KOPT-K1 (cell line): ENCODE measurements at regions not wholly inside any gene's neighbourhood (a gene's known extent, or its start where the extent isn't known, plus 50 kb on each side); places are given as distances from the start of the nearest gene placed in this dataset.

Source experiments
- H3K27ac ChIP-seq: fragments of 200-600 bp; sonication (generic); 2 replicates; pipeline ENCODE4 v1.5.1; 2016; ENCODE audit warnings: antibody characterized with exemption, mild to moderate bottlenecking, low read depth, low read length; ENCODE audit not compliant: poor library complexity, severe bottlenecking
- H3K36me3 ChIP-seq: fragments of 200-600 bp; sonication (generic); 2 replicates; pipeline ENCODE4 v1.5.1; 2017; ENCODE audit warnings: antibody characterized with exemption, mild to moderate bottlenecking, low read length, moderate library complexity; ENCODE audit not compliant: insufficient read depth
- H3K9me3 ChIP-seq: fragments of 200-600 bp; sonication (generic); 2 replicates; pipeline ENCODE4 v1.5.1; 2017; ENCODE audit warnings: antibody characterized with exemption, low read length, mild to moderate bottlenecking; ENCODE audit not compliant: insufficient read depth, poor library complexity, severe bottlenecking

DNA sequence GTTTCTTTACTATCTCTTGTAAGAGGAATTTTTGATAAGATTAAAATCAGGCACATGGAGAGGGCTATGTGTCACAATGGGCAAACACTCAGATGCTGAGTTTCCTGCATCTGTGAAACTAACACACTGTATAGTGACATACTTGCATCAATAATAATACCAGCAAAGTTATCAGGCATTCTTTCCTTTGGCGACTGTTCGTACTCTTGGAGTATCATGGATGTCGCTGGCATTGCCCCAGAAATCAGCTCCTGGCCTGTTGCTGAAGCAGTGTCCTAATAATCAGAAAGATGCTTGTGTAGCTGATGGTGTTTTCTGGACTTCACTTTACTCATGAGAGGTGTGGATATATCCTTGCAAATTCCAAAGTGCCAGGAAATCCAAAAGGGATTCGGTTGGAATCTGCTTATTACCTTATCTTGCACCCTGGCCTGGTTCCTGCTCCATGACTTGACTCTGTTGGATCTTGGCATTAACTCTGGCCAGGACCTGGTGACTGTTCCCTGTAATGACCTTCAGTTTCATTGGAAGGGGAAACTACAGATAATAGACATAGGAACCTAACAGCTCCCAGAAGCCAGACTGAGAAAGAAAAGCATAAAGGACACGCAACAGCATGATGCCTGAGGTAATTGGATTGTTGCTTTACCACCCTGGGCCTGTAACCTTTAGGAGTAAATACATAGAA, 762.5 kb upstream of the GRIA3 start:
- Histone ChIP-seq H3K27ac (no peak overlapping the region), H3K9me3 (no peaks in the 10 kb centered on the region), H3K36me3 (no peaks in the 10 kb centered on the region)

GRCh38 chrX:122422547-122422946, 761.5 kb upstream of the GRIA3 start:
- no peaks in the 10 kb centered on the region for H3K36me3 ChIP-seq
- H3K9me3 ChIP-seq = no peaks in the 10 kb centered on the region
- H3K27ac ChIP-seq = no peak overlapping the region

- no peaks in the 10 kb centered on the region for H3K36me3 ChIP-seq
- no peaks in the 10 kb centered on the region for H3K9me3 ChIP-seq
Observed at GRCh38 chrX:122434942-122435341, 749.1 kb upstream of the GRIA3 start.

GRCh38 chrX:122439831-122440230, 744.2 kb upstream of the GRIA3 start:
- Histone ChIP-seq H3K9me3 (no peaks in the 10 kb centered on the region), H3K27ac (no peak overlapping the region), H3K36me3 (no peaks in the 10 kb centered on the region)

More at GRCh38 chrX:122434942-122435341, 749.1 kb upstream of the GRIA3 start:
- no peak overlapping the region for H3K27ac ChIP-seq

DNA sequence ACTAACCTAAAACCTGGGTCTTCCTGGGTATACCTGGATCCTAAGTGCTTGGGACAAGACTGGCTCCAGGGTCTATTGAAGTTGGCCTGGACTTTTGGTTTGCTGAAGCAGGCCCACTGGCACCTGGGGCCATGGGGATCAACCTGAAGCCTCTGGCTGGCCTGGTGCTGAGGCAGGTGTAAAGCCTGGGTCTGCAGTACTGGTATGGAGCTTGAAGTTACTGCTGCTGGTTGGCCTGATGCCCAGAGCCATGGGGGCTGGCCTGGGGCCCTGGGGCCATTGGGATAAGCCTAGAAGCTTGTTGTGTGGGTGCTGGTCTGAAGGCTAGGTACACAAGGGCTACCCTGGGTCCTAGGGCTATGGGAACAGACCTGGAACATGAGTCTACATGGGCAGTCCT, 743.2 kb upstream of the GRIA3 start:
- H3K27ac ChIP-seq = no peak overlapping the region
- no peaks in the 10 kb centered on the region for H3K36me3 ChIP-seq
- no peaks in the 10 kb centered on the region for H3K9me3 ChIP-seq

GRCh38 chrX:122441451-122441850, 742.6 kb upstream of the GRIA3 start:
- Histone ChIP-seq H3K36me3 (no peaks in the 10 kb centered on the region), H3K9me3 (no peaks in the 10 kb centered on the region), H3K27ac (no peak overlapping the region)

GRCh38 chrX:122445466-122445865, 738.6 kb upstream of the GRIA3 start:
- no peaks in the 10 kb centered on the region for H3K36me3 ChIP-seq
- no peaks in the 10 kb centered on the region for H3K9me3 ChIP-seq
- H3K27ac ChIP-seq = no peak overlapping the region

- no peak overlapping the region for H3K27ac ChIP-seq
- H3K36me3 ChIP-seq = no peaks in the 10 kb centered on the region
- H3K9me3 ChIP-seq = no peaks in the 10 kb centered on the region
Observed at GRCh38 chrX:122464341-122464740, 719.7 kb upstream of the GRIA3 start.

- Histone ChIP-seq H3K27ac (no peak overlapping the region), H3K36me3 (no peaks in the 10 kb centered on the region), H3K9me3 (no peaks in the 10 kb centered on the region)
Observed at GRCh38 chrX:122475306-122475705, 708.8 kb upstream of the GRIA3 start.

DNA sequence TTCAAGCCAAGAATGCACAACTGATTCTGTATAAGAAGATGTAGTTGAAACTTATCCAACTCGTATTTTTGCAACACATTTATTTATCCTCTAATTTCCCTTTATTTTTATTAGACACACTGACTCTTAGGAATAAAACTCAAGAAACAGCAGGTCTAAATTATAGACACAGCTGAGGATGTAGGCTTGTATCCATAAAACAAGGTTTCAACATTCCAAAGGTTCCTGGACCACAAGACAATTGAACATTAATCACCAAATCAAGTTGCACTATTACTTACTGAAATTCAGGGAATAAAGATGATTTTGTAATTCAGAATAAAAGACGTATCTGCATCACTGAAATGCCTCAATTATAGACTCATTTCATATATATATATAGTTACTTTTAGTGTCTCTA, 683.5 kb upstream of the GRIA3 start:
- no peaks in the 10 kb centered on the region for H3K36me3 ChIP-seq
- no peak overlapping the region for H3K27ac ChIP-seq
- no peaks in the 10 kb centered on the region for H3K9me3 ChIP-seq

DNA sequence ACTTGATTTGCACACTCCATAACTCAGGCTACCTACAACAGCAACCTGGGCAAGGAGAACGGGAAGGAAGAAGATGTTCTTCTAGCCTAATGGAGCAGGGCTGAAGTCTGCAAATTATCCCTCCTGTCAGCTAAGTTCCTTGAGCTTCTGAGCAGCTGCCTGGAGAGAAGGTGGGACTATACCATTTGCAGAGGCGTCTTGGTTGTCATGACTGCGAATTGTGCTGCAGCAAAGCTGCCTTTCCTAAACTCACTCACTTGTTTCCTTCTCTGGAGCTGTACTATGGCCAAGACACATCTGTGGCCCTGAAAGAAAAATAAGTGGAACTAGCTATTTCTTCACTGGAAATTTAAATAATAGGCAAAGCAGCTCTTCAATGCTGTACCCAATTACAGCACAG, 682.4 kb upstream of the GRIA3 start:
- Histone ChIP-seq H3K27ac (no peak overlapping the region), H3K36me3 (no peaks in the 10 kb centered on the region), H3K9me3 (no peaks in the 10 kb centered on the region)

GRCh38 chrX:122504026-122504425, 680.1 kb upstream of the GRIA3 start:
- Histone ChIP-seq H3K9me3 (no peaks in the 10 kb centered on the region), H3K27ac (no peak overlapping the region)

GRCh38 chrX:122512561-122513072, 671.5 kb upstream of the GRIA3 start:
- Histone ChIP-seq H3K9me3 (no peaks in the 10 kb centered on the region), H3K36me3 (no peaks in the 10 kb centered on the region), H3K27ac (no peak overlapping the region)

More at GRCh38 chrX:122504026-122504425, 680.1 kb upstream of the GRIA3 start:
- H3K36me3 ChIP-seq = no peaks in the 10 kb centered on the region

DNA sequence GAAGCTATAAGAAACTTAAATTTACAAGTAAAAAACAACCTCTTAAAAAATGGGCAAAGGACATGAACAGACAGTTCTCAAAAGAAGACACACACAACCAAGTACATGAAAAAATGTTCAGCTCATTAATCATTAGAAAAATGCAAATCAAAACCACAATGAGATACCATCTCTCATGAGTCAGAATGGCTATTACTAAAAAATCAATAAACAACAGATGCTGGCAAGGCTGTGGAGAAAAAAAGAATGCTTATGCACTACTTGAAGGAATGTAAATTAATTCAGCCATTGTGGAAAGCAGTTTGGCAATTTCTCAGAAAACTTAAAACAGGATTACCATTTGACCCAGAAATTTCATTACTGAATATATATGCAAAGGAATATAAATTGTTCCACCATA, 666.3 kb upstream of the GRIA3 start:
- Histone ChIP-seq H3K9me3 (no peaks in the 10 kb centered on the region), H3K36me3 (no peaks in the 10 kb centered on the region), H3K27ac (no peak overlapping the region)

GRCh38 chrX:122545778-122546177, 638.3 kb upstream of the GRIA3 start:
- Histone ChIP-seq H3K9me3 (no peaks in the 10 kb centered on the region), H3K36me3 (no peaks in the 10 kb centered on the region), H3K27ac (no peak overlapping the region)

DNA sequence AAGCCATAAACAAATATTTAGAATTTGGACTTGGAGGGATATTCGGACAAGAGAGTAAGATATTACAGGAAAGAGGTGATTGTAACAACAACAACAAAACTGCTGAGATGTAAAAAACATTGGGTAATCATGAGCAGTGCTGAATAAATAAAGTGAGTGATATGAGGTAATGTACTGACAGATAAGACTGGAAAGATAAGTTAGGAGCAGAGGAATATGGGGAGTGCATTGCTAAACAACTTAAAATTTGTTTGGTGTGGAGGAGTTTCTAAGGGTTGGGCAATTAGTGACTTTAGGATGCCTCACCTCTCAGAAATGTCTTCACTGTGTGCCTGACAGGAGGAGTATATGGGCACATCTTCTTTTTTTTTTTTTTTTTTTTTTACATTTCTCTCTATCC, 637.8 kb upstream of the GRIA3 start:
- no peaks in the 10 kb centered on the region for H3K9me3 ChIP-seq
- H3K27ac ChIP-seq = no peak overlapping the region
- H3K36me3 ChIP-seq = no peaks in the 10 kb centered on the region
